HS-5 (cell line): ENCODE measurements at regions not wholly inside any gene's neighbourhood (a gene's known extent, or its start where the extent isn't known, plus 50 kb on each side); places are given as distances from the start of the nearest gene placed in this dataset.
"Not testable (repeated sequence)": the region's sequence is repeated elsewhere in the genome, so short reads cannot be mapped to it uniquely, and the experiment has no call there.

Experiments
- DNase-seq: peaks from one replicate; pipeline ENCODE4 v3.0.0-alpha.2; 2012; ENCODE audit warnings: low read depth

- DNase-seq = no peak
These were observed 644.9 kb upstream of the FOXG1 start for GRCh38 chr14:28121512-28122297.

GRCh38 chr14:28130610-28131284 is 635.8 kb upstream of the FOXG1 start:
- DNase-seq = no peak

GRCh38 chr14:28138341-28138740 is 628.2 kb upstream of the FOXG1 start:
- DNase-seq = no peak

- DNase-seq = no peak
These were observed 624.9 kb upstream of the FOXG1 start for GRCh38 chr14:28141662-28142061.

- peak; percentile 5 for DNase-seq
These were observed 624.1 kb upstream of the FOXG1 start for GRCh38 chr14:28142400-28143015.

GRCh38 chr14:28143316-28143715 is 623.3 kb upstream of the FOXG1 start:
- no peak for DNase-seq

GRCh38 chr14:28151926-28152325 is 614.7 kb upstream of the FOXG1 start:
- no peak for DNase-seq

GRCh38 chr14:28152453-28153044 is 614.0 kb upstream of the FOXG1 start:
- DNase-seq = no peak

- no peak for DNase-seq
These were observed 609.2 kb upstream of the FOXG1 start for GRCh38 chr14:28157289-28157869.

- no peak for DNase-seq
These were observed 608.4 kb upstream of the FOXG1 start for GRCh38 chr14:28157887-28158791.

GRCh38 chr14:28161040-28161439 is 605.5 kb upstream of the FOXG1 start:
- DNase-seq = no peak

GRCh38 chr14:28163233-28163632 is 603.4 kb upstream of the FOXG1 start:
- DNase-seq = no peak

GRCh38 chr14:28163897-28164296 is 602.7 kb upstream of the FOXG1 start:
- no peak for DNase-seq

GRCh38 chr14:28187902-28188830 is 578.4 kb upstream of the FOXG1 start:
- DNase-seq = not testable (repeated sequence)

- DNase-seq = no peak
These were observed 569.7 kb upstream of the FOXG1 start for GRCh38 chr14:28196878-28197277.

- DNase-seq = no peak
These were observed 546.2 kb upstream of the FOXG1 start for GRCh38 chr14:28220391-28220790.

- DNase-seq = no peak
These were observed 525.7 kb upstream of the FOXG1 start for GRCh38 chr14:28240909-28241308.

GRCh38 chr14:28242895-28243294 is 523.7 kb upstream of the FOXG1 start:
- no peak for DNase-seq

- no peak for DNase-seq
These were observed 523.0 kb upstream of the FOXG1 start for GRCh38 chr14:28243600-28243999.

- no peak for DNase-seq
These were observed 521.4 kb upstream of the FOXG1 start for GRCh38 chr14:28245216-28245615.
